GM12801 (cell line): ENCODE measurements at regions not wholly inside any gene's neighbourhood (a gene's known extent, or its start where the extent isn't known, plus 50 kb on each side); places are given as distances from the start of the nearest gene placed in this dataset.

Experiments used
- CTCF ChIP-seq: IDR thresholded peaks from one replicate; pipeline ENCODE4 v1.5.1; 2011; ENCODE audit warnings: control low read depth; ENCODE audit not compliant: insufficient read length; ENCODE audit errors: extremely low read depth

- TF ChIP-seq CTCF: no peak
Observed at GRCh38 chr2:18492721-18493120, 67.7 kb downstream of the RDH14 start.

GRCh38 chr2:18491577-18491976, 68.9 kb downstream of the RDH14 start:
- TF ChIP-seq CTCF: no peak

- no peak for TF ChIP-seq CTCF
Observed at GRCh38 chr2:18490901-18491300, 69.6 kb downstream of the RDH14 start.

GRCh38 chr2:18487106-18487913, 73.1 kb downstream of the RDH14 start:
- no peak for TF ChIP-seq CTCF

GRCh38 chr2:18484625-18485024, 75.8 kb downstream of the RDH14 start:
- TF ChIP-seq CTCF: no peak

- TF ChIP-seq CTCF: no peak
Observed at GRCh38 chr2:18483896-18484295, 76.6 kb downstream of the RDH14 start.

- TF ChIP-seq CTCF: no peak
Observed at GRCh38 chr2:18482666-18483065, 77.8 kb downstream of the RDH14 start.

GRCh38 chr2:18479947-18480369, 80.5 kb downstream of the RDH14 start:
- no peak for TF ChIP-seq CTCF
